K562 (cell line): ENCODE measurements at regions not wholly inside any gene's neighbourhood (a gene's known extent, or its start where the extent isn't known, plus 50 kb on each side); places are given as distances from the start of the nearest gene placed in this dataset.

Experiments
- ADNP ChIP-seq: fragments of 200-800 bp; sonication (Bioruptor generic); IDR thresholded peaks from 2 replicates; pipeline ENCODE4 v1.6.1; 2016; ENCODE audit warnings: missing genetic modification characterization, missing compliant biosample characterization
- ATF1 ChIP-seq, 2 experiments: fragments of 450-650 bp in 1 of 2; IDR thresholded peaks; 2 replicates each; pipeline ENCODE4 v1.6.1; 2016; ENCODE audit warnings: missing compliant biosample characterization in 1 of 2, missing genetic modification characterization in 1 of 2
- CBFA2T2 ChIP-seq: fragments of 450-650 bp; conservative IDR thresholded peaks from 2 replicates; pipeline ENCODE4 v1.6.1; 2017; ENCODE audit warnings: mild to moderate bottlenecking
- CCNT2 ChIP-seq: IDR thresholded peaks from 2 replicates; pipeline ENCODE4 v1.6.1; 2011; ENCODE audit warnings: borderline replicate concordance, low read depth, mild to moderate bottlenecking, moderate library complexity, mixed read lengths, low read length; ENCODE audit not compliant: insufficient read length; ENCODE audit errors: extremely low read depth
- EP300 ChIP-seq: IDR thresholded peaks from 2 replicates; pipeline ENCODE4 v1.6.1; 2012; ENCODE audit warnings: low read length, improper control_type of control experiment
- MAZ ChIP-seq, 2 experiments: fragments of 450-650 bp in 1 of 2; sonication (generic) in 1 of 2; formaldehyde crosslinking; IDR thresholded peaks in 1 of 2; conservative IDR thresholded peaks in 1 of 2; 2 replicates each; pipeline versions ENCODE4 v1.4.0 to v1.5.0; 2020; ENCODE audit warnings: mild to moderate bottlenecking in 1 of 2, missing genetic modification reagents in 1 of 2
- MBD2 ChIP-seq: sonication (generic); IDR thresholded peaks from 2 replicates; pipeline ENCODE4 v1.6.1; 2016; ENCODE audit warnings: low read depth, borderline replicate concordance
- SMARCA4 ChIP-seq: fragments of 450-650 bp; IDR thresholded peaks from 2 replicates; pipeline ENCODE4 v1.6.1; 2016
- SPI1 ChIP-seq: IDR thresholded peaks from 2 replicates; pipeline ENCODE4 v1.6.1; 2011; ENCODE audit warnings: low read depth, low read length, control low read depth, borderline replicate concordance
- YY1 ChIP-seq, 3 experiments: IDR thresholded peaks; 2 replicates each; pipeline ENCODE4 v1.6.1; 2011; ENCODE audit warnings: low read length in 2 of 3, mild to moderate bottlenecking in 2 of 3, moderate library complexity in 2 of 3, borderline replicate concordance in 1 of 3, control low read depth in 1 of 3, low read depth in 1 of 3; ENCODE audit not compliant: insufficient read depth in 3 of 3, insufficient replicate concordance in 2 of 3, control insufficient read depth in 1 of 3, insufficient read length in 1 of 3; ENCODE audit errors: extremely low read depth in 1 of 3
- ZNF197 ChIP-seq: fragments of 200-800 bp; sonication (Bioruptor generic); IDR thresholded peaks from 2 replicates; pipeline ENCODE4 v1.6.1; 2016; ENCODE audit warnings: low read depth, missing genetic modification characterization, missing compliant biosample characterization
- TF ChIP-seq, protein P1 (sequence below): fragments of 450-650 bp; IDR thresholded peaks from 2 replicates; pipeline ENCODE4 v1.6.1; 2017; ENCODE audit warnings: antibody characterized with exemption
- TF ChIP-seq, protein P2 (sequence below): sonication (generic); formaldehyde crosslinking; IDR thresholded peaks from 2 replicates; pipeline ENCODE4 v1.5.0; 2020; ENCODE audit warnings: missing genetic modification reagents

DNA sequence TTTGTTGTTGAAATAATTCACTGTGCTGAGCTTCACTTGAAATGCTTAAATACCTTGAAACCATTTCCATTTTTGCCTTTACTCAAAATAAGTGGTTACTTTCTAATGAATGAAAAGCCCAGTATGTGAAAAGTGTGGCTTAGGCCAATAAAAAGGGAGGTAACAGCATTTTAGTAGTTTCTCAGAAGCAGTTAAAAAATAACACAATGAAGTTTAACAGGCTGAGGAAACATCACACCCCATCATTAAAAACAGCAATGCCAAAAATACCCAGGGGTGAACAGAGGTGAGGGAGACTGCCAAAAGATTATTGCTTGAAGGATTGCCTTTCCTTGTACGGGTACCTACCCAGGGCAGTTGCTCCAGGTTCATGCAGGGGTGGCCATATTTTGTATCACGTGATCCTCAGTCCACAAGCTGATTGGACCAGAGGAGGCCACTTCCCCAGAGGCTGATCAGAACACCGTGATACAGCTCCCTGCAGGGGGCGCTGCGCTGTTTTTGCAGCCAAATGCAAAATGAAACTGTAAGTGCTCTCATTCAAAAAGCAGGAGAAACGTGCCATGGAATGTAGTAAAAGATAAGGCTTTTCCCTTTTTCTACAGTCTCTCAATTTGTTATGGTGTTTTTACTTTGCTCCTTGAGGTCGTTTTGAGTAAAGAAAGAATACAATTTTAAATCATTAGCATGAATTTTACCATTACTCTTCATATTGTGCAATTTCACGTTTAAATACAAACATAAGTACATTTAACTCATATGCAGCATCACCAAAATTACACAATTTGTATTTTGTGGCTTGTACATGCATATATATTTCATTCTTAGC lies 70.2 kb upstream of the SH3BP4 start (continued):
- TF ChIP-seq ATF1 (CRISPR knock-in tag; IDR thresholded peaks at IDR 0.05) = no peak
- TF ChIP-seq ATF1 (tag; IDR thresholded peaks at IDR 0.05) = 0 out of 2 replicates have a peak, but pooled peaks have one; percentile 13
- TF ChIP-seq MAZ (CRISPR knock-in tag; conservative IDR thresholded peaks at IDR 0.05 in 1 of 2, IDR thresholded peaks at IDR 0.05 in 1 of 2) = no peak
- TF ChIP-seq ZNF197 (CRISPR knock-in tag) = no peak
- peak; percentile 64 for TF ChIP-seq CBFA2T2
- TF ChIP-seq, protein P1, sequence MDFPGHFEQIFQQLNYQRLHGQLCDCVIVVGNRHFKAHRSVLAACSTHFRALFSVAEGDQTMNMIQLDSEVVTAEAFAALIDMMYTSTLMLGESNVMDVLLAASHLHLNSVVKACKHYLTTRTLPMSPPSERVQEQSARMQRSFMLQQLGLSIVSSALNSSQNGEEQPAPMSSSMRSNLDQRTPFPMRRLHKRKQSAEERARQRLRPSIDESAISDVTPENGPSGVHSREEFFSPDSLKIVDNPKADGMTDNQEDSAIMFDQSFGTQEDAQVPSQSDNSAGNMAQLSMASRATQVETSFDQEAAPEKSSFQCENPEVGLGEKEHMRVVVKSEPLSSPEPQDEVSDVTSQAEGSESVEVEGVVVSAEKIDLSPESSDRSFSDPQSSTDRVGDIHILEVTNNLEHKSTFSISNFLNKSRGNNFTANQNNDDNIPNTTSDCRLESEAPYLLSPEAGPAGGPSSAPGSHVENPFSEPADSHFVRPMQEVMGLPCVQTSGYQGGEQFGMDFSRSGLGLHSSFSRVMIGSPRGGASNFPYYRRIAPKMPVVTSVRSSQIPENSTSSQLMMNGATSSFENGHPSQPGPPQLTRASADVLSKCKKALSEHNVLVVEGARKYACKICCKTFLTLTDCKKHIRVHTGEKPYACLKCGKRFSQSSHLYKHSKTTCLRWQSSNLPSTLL = no peak
- TF ChIP-seq, protein P2, sequence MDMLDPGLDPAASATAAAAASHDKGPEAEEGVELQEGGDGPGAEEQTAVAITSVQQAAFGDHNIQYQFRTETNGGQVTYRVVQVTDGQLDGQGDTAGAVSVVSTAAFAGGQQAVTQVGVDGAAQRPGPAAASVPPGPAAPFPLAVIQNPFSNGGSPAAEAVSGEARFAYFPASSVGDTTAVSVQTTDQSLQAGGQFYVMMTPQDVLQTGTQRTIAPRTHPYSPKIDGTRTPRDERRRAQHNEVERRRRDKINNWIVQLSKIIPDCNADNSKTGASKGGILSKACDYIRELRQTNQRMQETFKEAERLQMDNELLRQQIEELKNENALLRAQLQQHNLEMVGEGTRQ (CRISPR knock-in tag) = peak; percentile 86
- peak in 2 of 3 experiments; percentile 50 to 85 for TF ChIP-seq YY1 (IDR thresholded peaks at IDR 0.05; ENCODE audit: borderline replicate concordance in 1 of 3, control insufficient read depth in 1 of 3, extremely low read depth in 1 of 3, insufficient read depth in 3 of 3, insufficient read length in 1 of 3, insufficient replicate concordance in 2 of 3, low read depth in 1 of 3, low read length in 2 of 3)
- TF ChIP-seq MBD2 = no peak
- peak; percentile 33; the same call in 1 of the 2 replicates for TF ChIP-seq SPI1
- no peak for TF ChIP-seq CCNT2
- no peak for TF ChIP-seq EP300
- no peak for TF ChIP-seq ADNP (tag)
- TF ChIP-seq SMARCA4 = no peak
